B cell (primary cell): ENCODE measurements at regions not wholly inside any gene's neighbourhood (a gene's known extent, or its start where the extent isn't known, plus 50 kb on each side); places are given as distances from the start of the nearest gene placed in this dataset.

Source experiments
- ATAC-seq: fragments of 200-7000 bp; cut with Tn5 transposase; one replicate; pipeline ENCODE4 v1.10.0; 2021; ENCODE audit warnings: low read depth, mild to moderate bottlenecking, moderate number of reproducible peaks, moderate library complexity
- CTCF ChIA-PET: fragments of 350-600 bp; sonication (Branson Sonifier 250); formaldehyde crosslinking; loops from one replicate; lab custom pipeline; 2021; ENCODE audit warnings: antibody characterized with exemption, inconsistent platforms; lab: Charles Lee
- POLR2A ChIA-PET: fragments of 350-600 bp; sonication (Branson Sonifier 250); formaldehyde crosslinking; loops from one replicate; lab custom pipeline; 2021; ENCODE audit warnings: antibody characterized with exemption; lab: Charles Lee
- DNase-seq: peaks from one replicate; pipeline ENCODE4 v3.0.0; 2013
- H2AFZ ChIP-seq: 2 replicates; pipeline ENCODE4 v1.6.1; 2012; ENCODE audit warnings: mild to moderate bottlenecking, low read depth, low read length; ENCODE audit not compliant: insufficient read depth, poor library complexity, severe bottlenecking
- H3K27ac ChIP-seq, 2 donors: 1 replicate in 1 of 2; 2 replicates in 1 of 2; pipeline ENCODE4 v1.5.1; 2012 to 2013; ENCODE audit warnings: low read length in 2 of 2, mild to moderate bottlenecking in 2 of 2, moderate library complexity in 1 of 2
- H3K27me3 ChIP-seq, 4 experiments: fragments of 200-600 bp in 1 of 4; sonication (generic) in 1 of 4; replicated peaks in 1 of 4; 1 replicate in 2 of 4; 2 replicates in 2 of 4; pipeline versions ENCODE4 v1.6.1 to v1.7.0; 2013 to 2016; ENCODE audit warnings: low read length in 3 of 4, mild to moderate bottlenecking in 2 of 4, mixed read lengths in 1 of 4, moderate library complexity in 1 of 4; ENCODE audit not compliant: insufficient read depth in 4 of 4, control insufficient read depth in 3 of 4; ENCODE audit errors: control extremely low read depth in 1 of 4
- H3K36me3 ChIP-seq, 2 experiments: replicated peaks in 1 of 2; 1 replicate in 1 of 2; 2 replicates in 1 of 2; pipeline versions ENCODE4 v1.6.1 to v1.7.1; 2013; ENCODE audit warnings: low read length in 1 of 2; ENCODE audit not compliant: insufficient read depth in 2 of 2, control insufficient read depth in 1 of 2; ENCODE audit errors: control extremely low read depth in 1 of 2, extremely low read depth in 1 of 2
- H3K4me1 ChIP-seq, 2 donors: fragments of 200-600 bp in 1 of 2; sonication (generic) in 1 of 2; 1 replicate in 1 of 2; 2 replicates in 1 of 2; pipeline versions ENCODE4 v1.5.1 to v1.6.1; 2013 to 2017; ENCODE audit warnings: low read length in 2 of 2; ENCODE audit not compliant: control insufficient read depth in 2 of 2, insufficient read depth in 2 of 2
- H3K4me2 ChIP-seq: replicated peaks from 2 replicates; pipeline ENCODE3; 2012; ENCODE audit warnings: mild to moderate bottlenecking, low read depth, low read length; ENCODE audit not compliant: poor library complexity, severe bottlenecking
- H3K4me3 ChIP-seq, 5 experiments: fragments of 200-600 bp in 1 of 5; sonication (generic) in 1 of 5; 1 replicate in 3 of 5; 2 replicates in 2 of 5; pipeline versions ENCODE4 v1.5.1 to v1.7.0; 2011 to 2016; ENCODE audit warnings: low read length in 4 of 5, mild to moderate bottlenecking in 4 of 5, low read depth in 2 of 5, control low read depth in 1 of 5, moderate library complexity in 1 of 5; ENCODE audit not compliant: insufficient read depth in 1 of 5; ENCODE audit errors: control extremely low read depth in 1 of 5, extremely low read depth in 1 of 5
- H3K79me2 ChIP-seq: fragments of 200-600 bp; sonication (generic); one replicate; pipeline ENCODE4 v1.6.0; 2016; ENCODE audit warnings: low read length; ENCODE audit not compliant: control insufficient read depth, insufficient read depth
- H3K9ac ChIP-seq: fragments of 200-600 bp; sonication (generic); 2 replicates; pipeline ENCODE4 v1.6.1; 2017; ENCODE audit warnings: mild to moderate bottlenecking, low read length, moderate library complexity
- H3K9me3 ChIP-seq, 3 donors: one replicate each; pipeline versions ENCODE4 v1.6.1 to v1.7.1; 2013; ENCODE audit warnings: low read length in 2 of 3; ENCODE audit not compliant: control insufficient read depth in 2 of 3, insufficient read depth in 1 of 3; ENCODE audit errors: control extremely low read depth in 1 of 3
- H4K20me1 ChIP-seq: 2 replicates; pipeline ENCODE4 v1.6.0; 2012; ENCODE audit warnings: mild to moderate bottlenecking, low read length; ENCODE audit not compliant: insufficient read depth, control insufficient read depth, poor library complexity, severe bottlenecking
- H3K27ac Mint-ChIP-seq: one replicate; pipeline ENCODE4 v1.8.0; 2021; ENCODE audit warnings: mixed read lengths
- H3K27me3 Mint-ChIP-seq: one replicate; pipeline ENCODE4 v1.8.0; 2021; ENCODE audit warnings: mixed read lengths
- H3K4me1 Mint-ChIP-seq: one replicate; pipeline ENCODE4 v1.8.0; 2021; ENCODE audit warnings: mixed read lengths
- H3K4me3 Mint-ChIP-seq: one replicate; pipeline ENCODE4 v1.8.0; 2021; ENCODE audit warnings: mixed read lengths
- H3K9me3 Mint-ChIP-seq: one replicate; pipeline ENCODE4 v1.8.0; 2022; ENCODE audit warnings: mixed read lengths; ENCODE audit not compliant: insufficient read depth
- CTCF ChIP-seq: fragments of 200-600 bp; IDR thresholded peaks from one replicate; pipeline ENCODE4 v1.8.0; 2022; ENCODE audit warnings: antibody characterized with exemption, mild to moderate bottlenecking
- EZH2 ChIP-seq: IDR thresholded peaks from 2 replicates; pipeline ENCODE4 v1.6.1; 2012; ENCODE audit warnings: borderline replicate concordance, low read depth, mild to moderate bottlenecking, moderate library complexity, low read length; ENCODE audit not compliant: insufficient read depth, poor library complexity, severe bottlenecking
- WGBS: methylation state at CpG from one replicate; pipeline ENCODE4 v1.1.5; 2013; ENCODE audit warnings: missing lambda C conversion rate; ENCODE audit not compliant: insufficient coverage; 5-methylcytosine and 5-hydroxymethylcytosine counted together
- intact Hi-C: fragments of 100-400 bp; cut with micrococcal nuclease; formaldehyde crosslinking; loops from one replicate; pipeline ENCODE4 v1.10.0; 2022

GRCh38 chr3:124397088-124397487 is 333.2 kb upstream of the UMPS start:
- H3K9me3 Mint-ChIP-seq, result no peaks in the 10 kb centered on the region
- TF ChIP-seq EZH2 (no peak), CTCF (no peak)
- ChIA-PET CTCF (no interaction called here), POLR2A (no interaction called here)
- H3K27me3 ChIP-seq, result no peaks in the 10 kb centered on the region
- no peaks in the 10 kb centered on the region for H4K20me1 ChIP-seq
- no peaks in the 10 kb centered on the region for H3K9me3 ChIP-seq
- no peak for ATAC-seq
- intact Hi-C loops, result no loop called here
- no peaks in the 10 kb centered on the region for H3K36me3 ChIP-seq
- WGBS, result 90% methylated on average over 2 of the region's 4 CpGs
- no peak overlapping the region for H2AFZ ChIP-seq
- peaks cover 32% of the 10 kb centered on the region for H3K27me3 Mint-ChIP-seq
- H3K4me3 ChIP-seq, result no peak overlapping the region
- no peak overlapping the region for H3K27ac Mint-ChIP-seq
- H3K4me3 Mint-ChIP-seq, result no peak overlapping the region
- H3K4me1 Mint-ChIP-seq, result no peaks in the 10 kb centered on the region
- H3K9ac ChIP-seq, result no peak overlapping the region
- DNase-seq, result no peak
- H3K4me2 ChIP-seq, result no peak overlapping the region
- no peaks in the 10 kb centered on the region for H3K4me1 ChIP-seq
- H3K27ac ChIP-seq, result no peak overlapping the region
- no peaks in the 10 kb centered on the region for H3K79me2 ChIP-seq

GRCh38 chr3:124398594-124398993 is 331.7 kb upstream of the UMPS start:
- DNase-seq (no peak), ATAC-seq (no peak)
- no peaks in the 10 kb centered on the region for H4K20me1 ChIP-seq
- no peak overlapping the region for H3K4me3 ChIP-seq
- H3K27ac ChIP-seq, result no peak overlapping the region
- intact Hi-C loops, result no loop called here
- POLR2A ChIA-PET, result no interaction called here
- H3K36me3 ChIP-seq, result no peaks in the 10 kb centered on the region
- H3K4me1 Mint-ChIP-seq, result no peaks in the 10 kb centered on the region
- H3K9me3 Mint-ChIP-seq, result no peaks in the 10 kb centered on the region
- H2AFZ ChIP-seq, result no peak overlapping the region
- 98% methylated on average over 7 of the region's 7 CpGs for WGBS
- CTCF ChIA-PET, result no interaction called here
- no peak overlapping the region for H3K9ac ChIP-seq
- H3K27me3 Mint-ChIP-seq, result peaks cover 41% of the 10 kb centered on the region
- no peak overlapping the region for H3K4me2 ChIP-seq
- no peaks in the 10 kb centered on the region for H3K4me1 ChIP-seq
- no peaks in the 10 kb centered on the region for H3K79me2 ChIP-seq
- no peaks in the 10 kb centered on the region for H3K27me3 ChIP-seq
- no peak overlapping the region for H3K27ac Mint-ChIP-seq
- TF ChIP-seq CTCF (no peak), EZH2 (no peak)
- no peaks in the 10 kb centered on the region for H3K9me3 ChIP-seq
- no peak overlapping the region for H3K4me3 Mint-ChIP-seq
